HL-60 (cell line): ENCODE measurements at regions not wholly inside any gene's neighbourhood (a gene's known extent, or its start where the extent isn't known, plus 50 kb on each side); places are given as distances from the start of the nearest gene placed in this dataset.

Source experiments
- CTCF ChIP-seq: IDR thresholded peaks from one replicate; pipeline ENCODE4 v1.5.1; 2011; ENCODE audit warnings: low read length, control low read depth, inconsistent platforms; ENCODE audit not compliant: insufficient read depth
- POLR2AphosphoS5 ChIP-seq: IDR thresholded peaks from 2 replicates; pipeline ENCODE4 v1.6.1; 2012; ENCODE audit warnings: low read depth
- REST ChIP-seq: IDR thresholded peaks from 2 replicates; pipeline ENCODE4 v1.6.1; 2012; ENCODE audit warnings: low read depth; ENCODE audit not compliant: insufficient replicate concordance

GRCh38 chr3:83863380-83863779 lies 1095.4 kb upstream of the CADM2 start:
- TF ChIP-seq CTCF = no peak
- no peak for TF ChIP-seq POLR2AphosphoS5
- no peak for TF ChIP-seq REST
